ENCODE measurements at regions not wholly inside any gene's neighbourhood (a gene's known extent, or its start where the extent isn't known, plus 50 kb on each side); places are given as distances from the start of the nearest gene placed in this dataset.

DNA sequence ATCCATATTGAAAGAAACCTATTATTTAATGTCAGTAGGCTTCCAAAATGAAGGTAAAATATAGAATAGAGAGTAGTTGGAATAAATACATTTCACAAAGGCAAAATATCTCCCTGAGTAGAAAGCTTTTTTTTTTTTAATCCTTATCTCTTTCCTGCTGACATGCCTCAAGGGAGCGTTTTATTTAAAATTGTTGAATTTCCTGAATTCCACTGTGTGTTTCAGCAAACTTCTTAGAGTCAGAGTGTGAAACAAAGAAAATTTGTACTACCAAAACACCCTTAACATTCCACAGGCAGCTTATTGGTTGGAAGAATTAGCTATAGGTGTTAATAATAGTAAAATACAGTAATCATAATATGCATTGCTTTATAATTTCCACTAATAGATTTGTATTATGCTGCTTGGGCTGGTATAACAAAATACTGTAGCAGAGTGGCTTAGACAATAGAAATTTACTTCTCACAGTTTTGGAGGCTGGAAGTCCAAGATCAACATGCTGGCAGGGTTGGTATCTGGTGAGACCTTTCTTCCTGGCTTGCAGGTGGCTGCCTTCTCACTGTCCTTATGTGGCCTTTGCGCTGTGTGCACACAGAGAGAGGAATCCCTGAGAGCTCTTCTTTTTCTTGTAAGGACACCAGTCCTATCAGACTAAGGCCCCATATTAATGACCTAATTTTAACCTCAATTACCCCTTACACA lies 468.4 kb upstream of the C1orf87 start:
- no peaks in the 10 kb centered on the region for H3K27me3 ChIP-seq (ENCODE audit: low read length)
- H3K9me3 ChIP-seq (ENCODE audit: insufficient read depth, low read length), result no peaks in the 10 kb centered on the region
- no peak overlapping the region for H3K9ac ChIP-seq (ENCODE audit: low read length)
- no peak overlapping the region for H3K4me3 ChIP-seq (ENCODE audit: insufficient read depth, low read length, poor library complexity, severe bottlenecking)
- no peak overlapping the region for H3K4me2 ChIP-seq (ENCODE audit: low read depth, low read length, poor library complexity, severe bottlenecking)
- no peaks in the 10 kb centered on the region for H3F3A ChIP-seq (ENCODE audit: insufficient read depth)
- no peaks in the 10 kb centered on the region for H3K79me2 ChIP-seq (ENCODE audit: insufficient read depth, low read length)
- no peaks in the 10 kb centered on the region for H3K36me3 ChIP-seq (ENCODE audit: low read length)
- no peak overlapping the region for H3K27ac ChIP-seq (ENCODE audit: low read depth, low read length)
- TF ChIP-seq, protein P1, sequence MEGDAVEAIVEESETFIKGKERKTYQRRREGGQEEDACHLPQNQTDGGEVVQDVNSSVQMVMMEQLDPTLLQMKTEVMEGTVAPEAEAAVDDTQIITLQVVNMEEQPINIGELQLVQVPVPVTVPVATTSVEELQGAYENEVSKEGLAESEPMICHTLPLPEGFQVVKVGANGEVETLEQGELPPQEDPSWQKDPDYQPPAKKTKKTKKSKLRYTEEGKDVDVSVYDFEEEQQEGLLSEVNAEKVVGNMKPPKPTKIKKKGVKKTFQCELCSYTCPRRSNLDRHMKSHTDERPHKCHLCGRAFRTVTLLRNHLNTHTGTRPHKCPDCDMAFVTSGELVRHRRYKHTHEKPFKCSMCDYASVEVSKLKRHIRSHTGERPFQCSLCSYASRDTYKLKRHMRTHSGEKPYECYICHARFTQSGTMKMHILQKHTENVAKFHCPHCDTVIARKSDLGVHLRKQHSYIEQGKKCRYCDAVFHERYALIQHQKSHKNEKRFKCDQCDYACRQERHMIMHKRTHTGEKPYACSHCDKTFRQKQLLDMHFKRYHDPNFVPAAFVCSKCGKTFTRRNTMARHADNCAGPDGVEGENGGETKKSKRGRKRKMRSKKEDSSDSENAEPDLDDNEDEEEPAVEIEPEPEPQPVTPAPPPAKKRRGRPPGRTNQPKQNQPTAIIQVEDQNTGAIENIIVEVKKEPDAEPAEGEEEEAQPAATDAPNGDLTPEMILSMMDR (IDR thresholded peaks at IDR 0.05; ENCODE audit: insufficient read depth, low read length, poor library complexity, severe bottlenecking), result no peak
- TF ChIP-seq EZH2phosphoT487 (conservative IDR thresholded peaks at IDR 0.05; ENCODE audit: low read length), result no peak
- H4K20me1 ChIP-seq (ENCODE audit: low read depth, low read length), result no peaks in the 10 kb centered on the region
- H3K9me2 ChIP-seq (replicated peaks; ENCODE audit: insufficient read depth, low read length), result no peaks in the 10 kb centered on the region
- H2AFZ ChIP-seq (ENCODE audit: low read depth, low read length, severe bottlenecking), result no peak overlapping the region

DNA sequence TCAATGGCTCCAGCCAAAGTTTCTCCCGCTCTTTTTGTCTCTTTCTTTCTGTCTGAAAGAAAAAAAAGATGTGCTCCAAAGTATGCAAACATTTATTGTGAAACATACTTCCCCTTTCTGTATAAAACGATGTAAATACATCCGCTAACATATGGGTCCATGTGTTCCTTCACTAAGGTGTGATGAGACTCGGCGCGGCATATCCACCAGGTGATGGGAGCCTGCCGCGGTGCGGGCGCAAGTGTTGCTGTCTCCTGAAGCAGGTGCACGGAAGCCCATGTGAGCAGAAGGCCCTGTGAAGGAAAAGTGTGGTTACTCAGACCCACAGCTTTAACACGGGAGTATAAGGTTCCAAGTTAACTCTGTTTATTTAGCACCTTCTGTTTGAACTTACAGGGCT lies 466.6 kb upstream of the C1orf87 start:
- TF ChIP-seq, protein P1 (IDR thresholded peaks at IDR 0.05; ENCODE audit: insufficient read depth, low read length, poor library complexity, severe bottlenecking), result no peak
- TF ChIP-seq EZH2phosphoT487 (conservative IDR thresholded peaks at IDR 0.05; ENCODE audit: low read length), result no peak
- Histone ChIP-seq H3K4me3 (ENCODE audit: insufficient read depth, low read length, poor library complexity, severe bottlenecking) (no peak overlapping the region), H3K27me3 (ENCODE audit: low read length) (no peaks in the 10 kb centered on the region), H3K9me3 (ENCODE audit: insufficient read depth, low read length) (no peaks in the 10 kb centered on the region), H4K20me1 (ENCODE audit: low read depth, low read length) (no peaks in the 10 kb centered on the region), H3K36me3 (ENCODE audit: low read length) (no peaks in the 10 kb centered on the region), H3K9me2 (replicated peaks; ENCODE audit: insufficient read depth, low read length) (no peaks in the 10 kb centered on the region), H2AFZ (ENCODE audit: low read depth, low read length, severe bottlenecking) (no peak overlapping the region), H3K9ac (ENCODE audit: low read length) (no peak overlapping the region), H3K4me2 (ENCODE audit: low read depth, low read length, poor library complexity, severe bottlenecking) (no peak overlapping the region), H3K79me2 (ENCODE audit: insufficient read depth, low read length) (no peaks in the 10 kb centered on the region), H3K27ac (ENCODE audit: low read depth, low read length) (no peak overlapping the region), H3F3A (ENCODE audit: insufficient read depth) (no peaks in the 10 kb centered on the region)

DNA sequence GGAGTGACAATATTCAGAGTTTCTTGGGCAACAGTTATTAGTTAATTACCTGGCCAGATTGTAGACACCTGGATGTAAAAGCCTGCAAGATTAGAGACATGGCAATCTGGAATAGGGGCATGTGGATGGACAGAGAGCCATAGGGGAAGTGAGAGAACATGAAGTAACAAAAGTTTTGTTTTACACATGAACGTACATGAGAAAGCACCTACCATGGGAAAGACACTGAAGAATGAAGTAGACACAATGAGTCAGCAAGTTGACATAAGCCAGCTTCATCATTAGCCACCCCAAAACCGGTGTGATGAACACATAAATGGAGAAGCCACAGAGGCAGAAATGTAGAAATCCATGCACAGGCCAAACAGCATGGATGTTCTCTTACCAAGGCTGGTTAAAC lies 462.1 kb upstream of the C1orf87 start:
- no peaks in the 10 kb centered on the region for H3K9me3 ChIP-seq (ENCODE audit: insufficient read depth, low read length)
- no peaks in the 10 kb centered on the region for H4K20me1 ChIP-seq (ENCODE audit: low read depth, low read length)
- no peaks in the 10 kb centered on the region for H3F3A ChIP-seq (ENCODE audit: insufficient read depth)
- no peak overlapping the region for H3K4me3 ChIP-seq (ENCODE audit: insufficient read depth, low read length, poor library complexity, severe bottlenecking)
- no peak overlapping the region for H3K27ac ChIP-seq (ENCODE audit: low read depth, low read length)
- H3K4me2 ChIP-seq (ENCODE audit: low read depth, low read length, poor library complexity, severe bottlenecking), result no peak overlapping the region
- no peak overlapping the region for H3K9ac ChIP-seq (ENCODE audit: low read length)
- H3K36me3 ChIP-seq (ENCODE audit: low read length), result no peaks in the 10 kb centered on the region
- no peaks in the 10 kb centered on the region for H3K9me2 ChIP-seq (replicated peaks; ENCODE audit: insufficient read depth, low read length)
- H3K27me3 ChIP-seq (ENCODE audit: low read length), result no peaks in the 10 kb centered on the region
- no peaks in the 10 kb centered on the region for H3K79me2 ChIP-seq (ENCODE audit: insufficient read depth, low read length)
- H2AFZ ChIP-seq (ENCODE audit: low read depth, low read length, severe bottlenecking), result no peak overlapping the region
- TF ChIP-seq, protein P1 (IDR thresholded peaks at IDR 0.05; ENCODE audit: insufficient read depth, low read length, poor library complexity, severe bottlenecking), result no peak
- no peak for TF ChIP-seq EZH2phosphoT487 (conservative IDR thresholded peaks at IDR 0.05; ENCODE audit: low read length)

Data from SU-DHL-6 (cell line).